Activated CD4-positive, alpha-beta T cell treated with anti-CD3 and anti-CD28 coated beads for 48 hours (primary cell): ENCODE measurements at regions not wholly inside any gene's neighbourhood (a gene's known extent, or its start where the extent isn't known, plus 50 kb on each side); places are given as distances from the start of the nearest gene placed in this dataset.
A peak's percentile ranks its signal among the peaks of the same experiment; 100 is the strongest.
"Not testable (repeated sequence)": the region's sequence is repeated elsewhere in the genome, so short reads cannot be mapped to it uniquely, and the experiment has no call there.

Experiments
- DNase-seq: peaks from one replicate; pipeline ENCODE4 v3.0.0-alpha.2; 2020

- no peak for DNase-seq
Observed at GRCh38 chr13:62779161-62779560, 1363.5 kb upstream of the PCDH20 start.

GRCh38 chr13:62767473-62767872, 1351.8 kb upstream of the PCDH20 start:
- DNase-seq: no peak

GRCh38 chr13:62760724-62761123, 1345.1 kb upstream of the PCDH20 start:
- DNase-seq: no peak

- no peak for DNase-seq
Observed at GRCh38 chr13:62747629-62748028, 1332.0 kb upstream of the PCDH20 start.

GRCh38 chr13:62747152-62747551, 1331.5 kb upstream of the PCDH20 start:
- no peak for DNase-seq

GRCh38 chr13:62729746-62730145, 1314.1 kb upstream of the PCDH20 start:
- not testable (repeated sequence) for DNase-seq

GRCh38 chr13:62721893-62722292, 1306.2 kb upstream of the PCDH20 start:
- no peak for DNase-seq

- not testable (repeated sequence) for DNase-seq
Observed at GRCh38 chr13:62711948-62712347, 1296.3 kb upstream of the PCDH20 start.

GRCh38 chr13:62710787-62711186, 1295.1 kb upstream of the PCDH20 start:
- DNase-seq: no peak

GRCh38 chr13:62706048-62706447, 1290.4 kb upstream of the PCDH20 start:
- DNase-seq: no peak

- DNase-seq: no peak
Observed at GRCh38 chr13:62704875-62705274, 1289.2 kb upstream of the PCDH20 start.

GRCh38 chr13:62702502-62702901, 1286.9 kb upstream of the PCDH20 start:
- no peak for DNase-seq

GRCh38 chr13:62697701-62698100, 1282.1 kb upstream of the PCDH20 start:
- DNase-seq: no peak

GRCh38 chr13:62696490-62696889, 1280.8 kb upstream of the PCDH20 start:
- DNase-seq: no peak

- DNase-seq: peak; percentile 2
Observed at GRCh38 chr13:62687732-62688131, 1272.1 kb upstream of the PCDH20 start.

- no peak for DNase-seq
Observed at GRCh38 chr13:62684359-62684758, 1268.7 kb upstream of the PCDH20 start.

- DNase-seq: no peak
Observed at GRCh38 chr13:62682788-62683187, 1267.1 kb upstream of the PCDH20 start.

GRCh38 chr13:62678039-62678438, 1262.4 kb upstream of the PCDH20 start:
- DNase-seq: no peak

GRCh38 chr13:62663767-62664166, 1248.1 kb upstream of the PCDH20 start:
- no peak for DNase-seq

- no peak for DNase-seq
Observed at GRCh38 chr13:62659365-62659764, 1243.7 kb upstream of the PCDH20 start.

GRCh38 chr13:62653371-62653770, 1237.7 kb upstream of the PCDH20 start:
- DNase-seq: no peak

- no peak for DNase-seq
Observed at GRCh38 chr13:62643799-62644524, 1228.3 kb upstream of the PCDH20 start.

GRCh38 chr13:62643007-62643483, 1227.4 kb upstream of the PCDH20 start:
- peak; percentile 37 for DNase-seq

GRCh38 chr13:62635161-62635560, 1219.5 kb upstream of the PCDH20 start:
- DNase-seq: no peak

GRCh38 chr13:62633448-62633847, 1217.8 kb upstream of the PCDH20 start:
- DNase-seq: no peak
